ENCODE measurements at regions not wholly inside any gene's neighbourhood (a gene's known extent, or its start where the extent isn't known, plus 50 kb on each side); places are given as distances from the start of the nearest gene placed in this dataset.

- TF ChIP-seq POLR2AphosphoS5 (IDR thresholded peaks at IDR 0.05; ENCODE audit: borderline replicate concordance, low read depth, low read length): no peak
- TF ChIP-seq EZH2 (IDR thresholded peaks at IDR 0.05): no peak
Observed at GRCh38 chr18:24595561-24596031, 135.2 kb downstream of the HRH4 start.
